ENCODE measurements at regions not wholly inside any gene's neighbourhood (a gene's known extent, or its start where the extent isn't known, plus 50 kb on each side); places are given as distances from the start of the nearest gene placed in this dataset.

GRCh38 chr13:79802389-79803085, 321.6 kb downstream of the NDFIP2 start:
- Histone ChIP-seq H3K79me2 (ENCODE audit: control insufficient read depth, low read length) (no peaks in the 10 kb centered on the region), H4K20me1 (ENCODE audit: control insufficient read depth, insufficient read depth, low read depth, low read length) (no peaks in the 10 kb centered on the region), H3K9me3 (ENCODE audit: control insufficient read depth, insufficient read depth, low read length) (no peaks in the 10 kb centered on the region), H3K27me3 (ENCODE audit: control insufficient read depth, low read length) (no peaks in the 10 kb centered on the region), H3K4me2 (ENCODE audit: low read length) (no peak overlapping the region), H3K9me2 (replicated peaks; ENCODE audit: control insufficient read depth, low read length) (no peaks in the 10 kb centered on the region), H3K36me3 (ENCODE audit: control insufficient read depth, low read length) (no peaks in the 10 kb centered on the region), H3F3A (ENCODE audit: control insufficient read depth, insufficient read depth) (no peaks in the 10 kb centered on the region), H3K4me3 (ENCODE audit: low read length) (no peak overlapping the region), H3K4me1 (ENCODE audit: control insufficient read depth, low read length) (no peaks in the 10 kb centered on the region), H3K27ac (ENCODE audit: low read depth, low read length) (no peak overlapping the region)
- TF ChIP-seq EZH2phosphoT487 (IDR thresholded peaks at IDR 0.05; ENCODE audit: borderline replicate concordance, low read length) (no peak), CTCF (IDR thresholded peaks at IDR 0.05; ENCODE audit: low read depth, low read length, poor library complexity, severe bottlenecking) (no peak)

GRCh38 chr13:79799059-79799867, 318.3 kb downstream of the NDFIP2 start:
- H3K36me3 ChIP-seq (ENCODE audit: control insufficient read depth, low read length), result no peaks in the 10 kb centered on the region
- H3K4me3 ChIP-seq (ENCODE audit: low read length), result no peak overlapping the region
- H4K20me1 ChIP-seq (ENCODE audit: control insufficient read depth, insufficient read depth, low read depth, low read length), result no peaks in the 10 kb centered on the region
- H3K9me3 ChIP-seq (ENCODE audit: control insufficient read depth, insufficient read depth, low read length), result no peaks in the 10 kb centered on the region
- H3K4me2 ChIP-seq (ENCODE audit: low read length), result no peak overlapping the region
- no peaks in the 10 kb centered on the region for H3F3A ChIP-seq (ENCODE audit: control insufficient read depth, insufficient read depth)
- no peaks in the 10 kb centered on the region for H3K79me2 ChIP-seq (ENCODE audit: control insufficient read depth, low read length)
- H3K27ac ChIP-seq (ENCODE audit: low read depth, low read length), result no peak overlapping the region
- H3K9me2 ChIP-seq (replicated peaks; ENCODE audit: control insufficient read depth, low read length), result no peaks in the 10 kb centered on the region
- no peaks in the 10 kb centered on the region for H3K27me3 ChIP-seq (ENCODE audit: control insufficient read depth, low read length)
- TF ChIP-seq CTCF (IDR thresholded peaks at IDR 0.05; ENCODE audit: low read depth, low read length, poor library complexity, severe bottlenecking), result no peak
- TF ChIP-seq EZH2phosphoT487 (IDR thresholded peaks at IDR 0.05; ENCODE audit: borderline replicate concordance, low read length), result no peak
- no peaks in the 10 kb centered on the region for H3K4me1 ChIP-seq (ENCODE audit: control insufficient read depth, low read length)

GRCh38 chr13:79796136-79796535, 315.2 kb downstream of the NDFIP2 start:
- Histone ChIP-seq H3K4me2 (ENCODE audit: low read length) (no peak overlapping the region), H3K27ac (ENCODE audit: low read depth, low read length) (no peak overlapping the region), H3K4me1 (ENCODE audit: control insufficient read depth, low read length) (no peaks in the 10 kb centered on the region), H3K9me2 (replicated peaks; ENCODE audit: control insufficient read depth, low read length) (no peaks in the 10 kb centered on the region), H3K9me3 (ENCODE audit: control insufficient read depth, insufficient read depth, low read length) (no peaks in the 10 kb centered on the region), H3F3A (ENCODE audit: control insufficient read depth, insufficient read depth) (no peaks in the 10 kb centered on the region), H3K79me2 (ENCODE audit: control insufficient read depth, low read length) (no peaks in the 10 kb centered on the region), H3K36me3 (ENCODE audit: control insufficient read depth, low read length) (no peaks in the 10 kb centered on the region), H4K20me1 (ENCODE audit: control insufficient read depth, insufficient read depth, low read depth, low read length) (no peaks in the 10 kb centered on the region), H3K4me3 (ENCODE audit: low read length) (no peak overlapping the region), H3K27me3 (ENCODE audit: control insufficient read depth, low read length) (no peaks in the 10 kb centered on the region)
- TF ChIP-seq EZH2phosphoT487 (IDR thresholded peaks at IDR 0.05; ENCODE audit: borderline replicate concordance, low read length) (no peak), CTCF (IDR thresholded peaks at IDR 0.05; ENCODE audit: low read depth, low read length, poor library complexity, severe bottlenecking) (no peak)

Data from DOHH2 (cell line).